Loucy (cell line): ENCODE measurements at regions not wholly inside any gene's neighbourhood (a gene's known extent, or its start where the extent isn't known, plus 50 kb on each side); places are given as distances from the start of the nearest gene placed in this dataset.

Source experiments
- H2AFZ ChIP-seq: fragments of 200-600 bp; sonication (generic); 2 replicates; pipeline ENCODE4 v1.6.0; 2016; ENCODE audit warnings: antibody characterized with exemption, mild to moderate bottlenecking, low read length, moderate library complexity
- H3F3A ChIP-seq: fragments of 200-600 bp; 2 replicates; pipeline ENCODE4 v1.6.0; 2016; ENCODE audit warnings: antibody characterized with exemption, low read depth, mild to moderate bottlenecking
- H3K27me3 ChIP-seq: fragments of 200-600 bp; sonication (generic); 2 replicates; pipeline ENCODE4 v1.6.1; 2014; ENCODE audit warnings: low read length, mild to moderate bottlenecking; ENCODE audit not compliant: insufficient read depth, poor library complexity, severe bottlenecking
- H3K36me3 ChIP-seq: fragments of 200-600 bp; sonication (generic); 2 replicates; pipeline ENCODE4 v1.6.1; 2016; ENCODE audit warnings: low read length; ENCODE audit not compliant: insufficient read depth
- H3K4me1 ChIP-seq: fragments of 200-600 bp; sonication (generic); 2 replicates; pipeline ENCODE4 v1.5.1; 2014; ENCODE audit warnings: low read length, mild to moderate bottlenecking; ENCODE audit not compliant: insufficient read depth, poor library complexity, severe bottlenecking
- H3K4me2 ChIP-seq: fragments of 200-600 bp; sonication (generic); 2 replicates; pipeline ENCODE4 v1.6.0; 2014; ENCODE audit warnings: antibody characterized with exemption, low read length, low read depth, mild to moderate bottlenecking; ENCODE audit not compliant: poor library complexity, severe bottlenecking
- H3K4me3 ChIP-seq: fragments of 200-600 bp; sonication (generic); 2 replicates; pipeline ENCODE4 v1.5.1; 2014; ENCODE audit warnings: low read length, mild to moderate bottlenecking, mixed read lengths; ENCODE audit not compliant: poor library complexity, severe bottlenecking
- H3K79me2 ChIP-seq: fragments of 200-600 bp; sonication (generic); 2 replicates; pipeline ENCODE4 v1.6.1; 2014; ENCODE audit warnings: low read length; ENCODE audit not compliant: insufficient read depth
- H3K9ac ChIP-seq: fragments of 200-600 bp; sonication (generic); 2 replicates; pipeline ENCODE4 v1.6.0; 2014; ENCODE audit warnings: mild to moderate bottlenecking, low read depth, low read length, moderate library complexity; ENCODE audit not compliant: poor library complexity, severe bottlenecking
- H3K9me2 ChIP-seq: fragments of 200-600 bp; sonication (generic); replicated peaks from 2 replicates; pipeline ENCODE4 v1.6.1; 2016; ENCODE audit warnings: low read depth, low read length, mixed read lengths
- H3K9me3 ChIP-seq: fragments of 200-600 bp; sonication (generic); 2 replicates; pipeline ENCODE4 v1.6.1; 2014; ENCODE audit warnings: mild to moderate bottlenecking, antibody characterized with exemption, low read length, low read depth; ENCODE audit not compliant: insufficient read depth
- H4K20me1 ChIP-seq: fragments of 200-600 bp; sonication (generic); 2 replicates; pipeline ENCODE4 v1.6.0; 2014; ENCODE audit warnings: antibody characterized with exemption, low read length, mild to moderate bottlenecking; ENCODE audit not compliant: insufficient read depth, poor library complexity, severe bottlenecking
- EZH2phosphoT487 ChIP-seq: fragments of 200-600 bp; IDR thresholded peaks from 2 replicates; pipeline ENCODE4 v1.6.1; 2018; ENCODE audit warnings: antibody characterized with exemption, mild to moderate bottlenecking, moderate library complexity, borderline replicate concordance
- TF ChIP-seq, protein P1 (sequence below): fragments of 200-600 bp; sonication (generic); conservative IDR thresholded peaks from 2 replicates; pipeline ENCODE4 v1.5.1; 2014; ENCODE audit warnings: mild to moderate bottlenecking, antibody characterized with exemption, low read length

DNA sequence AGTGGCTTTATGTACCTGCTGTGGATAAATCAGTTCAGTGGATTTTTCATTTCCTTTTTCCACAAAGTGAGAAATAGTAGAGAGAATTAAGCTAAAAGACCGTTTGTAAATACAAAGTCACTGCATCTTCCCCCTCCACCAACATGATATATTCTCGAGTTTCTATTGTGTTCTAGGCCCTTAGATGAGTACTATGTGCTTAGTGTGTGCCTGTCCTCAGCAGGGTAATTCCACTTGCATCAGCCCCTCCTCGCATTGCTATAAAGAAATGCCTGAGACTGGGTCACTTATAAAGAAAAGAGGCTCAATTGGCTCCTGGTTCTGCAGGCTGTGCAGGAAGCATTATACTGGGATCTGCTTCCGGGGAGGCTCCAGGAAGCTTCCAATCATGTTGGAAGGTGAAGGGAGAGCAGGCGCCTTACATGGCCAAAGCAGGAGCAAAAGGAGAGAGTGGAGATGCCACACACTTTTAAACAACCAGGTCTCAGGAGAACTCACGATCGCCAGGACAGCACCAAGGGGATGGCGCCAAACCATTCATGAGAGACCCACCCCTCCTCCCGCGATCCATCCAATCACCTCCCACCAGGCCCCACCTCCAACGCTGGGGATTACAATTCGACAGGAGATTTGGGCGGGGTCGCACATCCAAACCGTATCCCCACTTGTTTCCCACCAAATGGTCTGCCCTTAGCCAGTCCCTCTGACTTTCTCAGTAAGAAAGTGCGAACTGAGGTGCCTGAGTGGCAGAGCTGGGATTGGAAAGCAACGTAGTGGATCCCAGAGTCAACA, 102.3 kb upstream of the ABCC4 start:
- Histone ChIP-seq H3K9me3 (no peaks in the 10 kb centered on the region), H3K9me2 (no peaks in the 10 kb centered on the region), H4K20me1 (no peaks in the 10 kb centered on the region), H3F3A (no peaks in the 10 kb centered on the region), H2AFZ (no peak overlapping the region), H3K4me2 (no peak overlapping the region), H3K27me3 (no peaks in the 10 kb centered on the region), H3K4me1 (no peaks in the 10 kb centered on the region), H3K9ac (no peak overlapping the region), H3K79me2 (no peaks in the 10 kb centered on the region), H3K36me3 (no peaks in the 10 kb centered on the region), H3K4me3 (no peak overlapping the region)
- TF ChIP-seq, protein P1, sequence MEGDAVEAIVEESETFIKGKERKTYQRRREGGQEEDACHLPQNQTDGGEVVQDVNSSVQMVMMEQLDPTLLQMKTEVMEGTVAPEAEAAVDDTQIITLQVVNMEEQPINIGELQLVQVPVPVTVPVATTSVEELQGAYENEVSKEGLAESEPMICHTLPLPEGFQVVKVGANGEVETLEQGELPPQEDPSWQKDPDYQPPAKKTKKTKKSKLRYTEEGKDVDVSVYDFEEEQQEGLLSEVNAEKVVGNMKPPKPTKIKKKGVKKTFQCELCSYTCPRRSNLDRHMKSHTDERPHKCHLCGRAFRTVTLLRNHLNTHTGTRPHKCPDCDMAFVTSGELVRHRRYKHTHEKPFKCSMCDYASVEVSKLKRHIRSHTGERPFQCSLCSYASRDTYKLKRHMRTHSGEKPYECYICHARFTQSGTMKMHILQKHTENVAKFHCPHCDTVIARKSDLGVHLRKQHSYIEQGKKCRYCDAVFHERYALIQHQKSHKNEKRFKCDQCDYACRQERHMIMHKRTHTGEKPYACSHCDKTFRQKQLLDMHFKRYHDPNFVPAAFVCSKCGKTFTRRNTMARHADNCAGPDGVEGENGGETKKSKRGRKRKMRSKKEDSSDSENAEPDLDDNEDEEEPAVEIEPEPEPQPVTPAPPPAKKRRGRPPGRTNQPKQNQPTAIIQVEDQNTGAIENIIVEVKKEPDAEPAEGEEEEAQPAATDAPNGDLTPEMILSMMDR = no peak
- no peak for TF ChIP-seq EZH2phosphoT487

DNA sequence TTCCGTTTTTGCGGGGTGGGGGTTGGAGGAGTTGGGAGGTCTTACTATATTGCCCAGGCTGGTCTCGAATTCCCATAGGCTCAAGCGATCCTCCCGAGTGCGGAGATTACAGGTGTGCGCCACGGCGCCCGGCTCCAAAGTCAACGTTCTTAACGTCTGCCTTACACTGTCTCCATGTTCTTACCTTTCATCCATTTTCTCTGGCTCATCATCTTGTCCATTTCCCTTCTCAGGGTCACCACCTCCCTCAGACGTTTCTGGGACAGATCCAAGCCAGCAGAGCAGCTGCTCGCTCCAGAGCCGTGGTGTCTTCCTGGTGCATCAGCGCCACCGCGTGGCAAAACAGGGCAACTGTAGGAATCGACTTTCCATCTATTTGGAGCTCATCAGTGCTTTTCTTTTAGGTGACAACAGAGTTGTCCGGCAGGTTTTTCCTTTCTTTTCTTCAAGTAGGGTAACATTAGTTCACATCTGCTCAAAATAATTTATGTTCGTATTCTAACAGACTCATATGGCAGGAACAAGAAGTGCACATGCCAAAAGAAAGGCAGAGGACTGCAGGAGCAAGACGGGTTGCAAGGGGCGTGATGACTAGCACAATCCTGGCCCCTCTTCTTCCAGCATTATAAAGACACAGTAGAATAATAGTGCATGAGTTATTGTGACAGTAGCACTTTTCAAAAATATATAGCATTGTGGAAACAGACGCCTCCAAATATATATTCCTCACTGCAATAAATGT, 103.1 kb upstream of the ABCC4 start:
- H2AFZ ChIP-seq = 0 out of 2 replicates have a peak overlapping the region, but pooled peaks have one; percentile 42

DNA sequence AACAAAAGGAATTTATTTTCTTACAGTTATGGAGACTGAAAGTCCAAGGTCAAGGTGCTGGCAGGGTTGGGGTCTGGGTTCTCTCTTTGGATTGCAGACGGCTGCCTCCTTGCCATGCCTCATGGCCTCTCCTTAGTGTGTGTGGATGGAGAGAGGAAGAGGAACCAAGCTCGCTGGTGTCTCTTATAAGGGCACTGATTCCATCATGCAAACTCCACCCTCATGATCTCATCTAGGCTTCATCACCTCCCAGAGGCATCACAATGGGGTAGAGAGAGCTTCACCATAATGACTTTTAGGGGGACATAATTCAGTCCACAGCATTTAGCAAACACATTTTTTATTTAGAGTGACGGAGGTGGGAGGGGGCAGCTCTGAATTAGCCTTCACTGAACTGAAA, 104.9 kb upstream of the ABCC4 start:
- no peak for TF ChIP-seq EZH2phosphoT487
- TF ChIP-seq, protein P1 = no peak
- Histone ChIP-seq H3F3A (no peaks in the 10 kb centered on the region), H3K9me2 (no peaks in the 10 kb centered on the region), H3K4me1 (no peaks in the 10 kb centered on the region), H3K4me2 (no peak overlapping the region), H3K79me2 (no peaks in the 10 kb centered on the region), H3K36me3 (no peaks in the 10 kb centered on the region), H4K20me1 (no peaks in the 10 kb centered on the region), H3K27me3 (no peaks in the 10 kb centered on the region), H3K4me3 (no peak overlapping the region), H3K9me3 (no peaks in the 10 kb centered on the region), H2AFZ (no peak overlapping the region), H3K9ac (no peak overlapping the region)

More for the DNA sequence above, 103.1 kb upstream of the ABCC4 start:
- H3K9ac ChIP-seq = no peak overlapping the region
- no peaks in the 10 kb centered on the region for H3K27me3 ChIP-seq
- no peaks in the 10 kb centered on the region for H3K79me2 ChIP-seq
- H3K9me2 ChIP-seq = no peaks in the 10 kb centered on the region
- no peaks in the 10 kb centered on the region for H3K9me3 ChIP-seq
- no peaks in the 10 kb centered on the region for H4K20me1 ChIP-seq
- H3K36me3 ChIP-seq = no peaks in the 10 kb centered on the region
- H3F3A ChIP-seq = no peaks in the 10 kb centered on the region
- no peak overlapping the region for H3K4me3 ChIP-seq
- no peak for TF ChIP-seq EZH2phosphoT487
- TF ChIP-seq, protein P1 = peak; percentile 94
- H3K4me2 ChIP-seq = no peak overlapping the region
- H3K4me1 ChIP-seq = no peaks in the 10 kb centered on the region
